GM18499 (cell line): ENCODE measurements at regions not wholly inside any gene's neighbourhood (a gene's known extent, or its start where the extent isn't known, plus 50 kb on each side); places are given as distances from the start of the nearest gene placed in this dataset.
"Not testable (repeated sequence)": the region's sequence is repeated elsewhere in the genome, so short reads cannot be mapped to it uniquely, and the experiment has no call there.

Source experiments
- ATAC-seq: cut with Tn5 transposase; IDR thresholded peaks from one replicate; pipeline ENCODE4 v1.9.1; 2021; ENCODE audit warnings: moderate number of reproducible peaks; ENCODE audit not compliant: insufficient read depth, unreplicated experiment

- ATAC-seq: no peak
Observed at GRCh38 chr3:20451170-20451569, 265.2 kb upstream of the SGO1 start.

GRCh38 chr3:20450611-20451010 is 264.6 kb upstream of the SGO1 start:
- ATAC-seq: no peak

GRCh38 chr3:20442846-20443245 is 256.8 kb upstream of the SGO1 start:
- no peak for ATAC-seq

- not testable (repeated sequence) for ATAC-seq
Observed at GRCh38 chr3:20427268-20427667, 241.3 kb upstream of the SGO1 start.

- no peak for ATAC-seq
Observed at GRCh38 chr3:20425138-20425537, 239.1 kb upstream of the SGO1 start.

GRCh38 chr3:20424086-20424485 is 238.1 kb upstream of the SGO1 start:
- ATAC-seq: no peak

- no peak for ATAC-seq
Observed at GRCh38 chr3:20422391-20422790, 236.4 kb upstream of the SGO1 start.

GRCh38 chr3:20417388-20418108 is 231.5 kb upstream of the SGO1 start:
- no peak for ATAC-seq

- no peak for ATAC-seq
Observed at GRCh38 chr3:20406611-20407011, 220.6 kb upstream of the SGO1 start.

GRCh38 chr3:20405744-20406143 is 219.7 kb upstream of the SGO1 start:
- no peak for ATAC-seq

GRCh38 chr3:20405231-20405630 is 219.2 kb upstream of the SGO1 start:
- no peak for ATAC-seq

- ATAC-seq: no peak
Observed at GRCh38 chr3:20404741-20405100, 218.7 kb upstream of the SGO1 start.

GRCh38 chr3:20403986-20404740 is 218.2 kb upstream of the SGO1 start:
- no peak for ATAC-seq

GRCh38 chr3:20401253-20401652 is 215.2 kb upstream of the SGO1 start:
- ATAC-seq: no peak

GRCh38 chr3:20400686-20401085 is 214.7 kb upstream of the SGO1 start:
- no peak for ATAC-seq

GRCh38 chr3:20400281-20400680 is 214.3 kb upstream of the SGO1 start:
- no peak for ATAC-seq

- ATAC-seq: no peak
Observed at GRCh38 chr3:20396335-20396734, 210.3 kb upstream of the SGO1 start.

- no peak for ATAC-seq
Observed at GRCh38 chr3:20395692-20396091, 209.7 kb upstream of the SGO1 start.

- no peak for ATAC-seq
Observed at GRCh38 chr3:20394243-20394642, 208.2 kb upstream of the SGO1 start.

GRCh38 chr3:20391644-20392043 is 205.6 kb upstream of the SGO1 start:
- no peak for ATAC-seq

- no peak for ATAC-seq
Observed at GRCh38 chr3:20388971-20389370, 203.0 kb upstream of the SGO1 start.

- ATAC-seq: no peak
Observed at GRCh38 chr3:20380295-20380694, 194.3 kb upstream of the SGO1 start.
